HG03520 (cell line): ENCODE measurements at regions not wholly inside any gene's neighbourhood (a gene's known extent, or its start where the extent isn't known, plus 50 kb on each side); places are given as distances from the start of the nearest gene placed in this dataset.

Experiments used
- ATAC-seq: cut with Tn5 transposase; IDR thresholded peaks from one replicate; pipeline ENCODE4 v1.9.1; 2021; ENCODE audit warnings: mild to moderate bottlenecking, moderate library complexity; ENCODE audit not compliant: unreplicated experiment

DNA sequence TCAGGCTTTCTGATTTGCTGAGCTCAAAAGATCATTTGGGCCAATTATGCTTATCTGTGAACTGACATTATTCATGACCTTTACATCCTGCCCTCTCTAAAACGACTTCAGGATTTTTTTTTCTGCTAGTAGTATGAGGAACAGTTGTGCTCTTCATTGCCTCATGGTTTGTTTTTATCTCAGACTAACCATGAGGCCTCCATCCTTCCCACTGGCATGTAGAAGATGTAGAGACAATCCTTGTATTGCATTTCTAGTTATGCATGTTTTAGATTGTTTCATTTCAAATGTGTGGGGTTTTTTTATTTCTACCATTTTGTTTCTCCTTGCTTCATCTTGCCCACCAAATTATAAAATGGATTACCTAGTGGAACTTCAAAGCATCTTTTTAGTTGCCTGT, 82.8 kb upstream of the C1orf87 start:
- ATAC-seq = no peak

DNA sequence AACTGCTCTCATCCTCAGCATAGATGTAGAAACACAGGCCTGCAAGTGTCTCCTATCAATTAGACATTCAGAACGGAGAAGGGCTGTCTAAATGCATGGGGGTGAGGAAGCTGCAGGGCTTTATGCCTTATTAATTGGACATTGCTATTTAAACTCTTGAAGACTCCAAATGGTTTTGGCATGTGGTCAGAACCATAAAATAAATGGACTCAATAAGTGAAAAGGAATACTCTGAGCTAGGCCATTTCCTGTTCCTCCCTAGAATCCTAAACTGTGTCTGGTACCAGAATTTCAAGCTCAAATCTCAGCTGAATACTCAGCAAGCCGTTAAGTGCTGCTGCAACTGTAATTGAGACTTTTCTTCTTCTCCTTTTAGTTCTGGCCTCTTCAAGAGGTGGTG, 80.4 kb upstream of the C1orf87 start:
- ATAC-seq = no peak

DNA sequence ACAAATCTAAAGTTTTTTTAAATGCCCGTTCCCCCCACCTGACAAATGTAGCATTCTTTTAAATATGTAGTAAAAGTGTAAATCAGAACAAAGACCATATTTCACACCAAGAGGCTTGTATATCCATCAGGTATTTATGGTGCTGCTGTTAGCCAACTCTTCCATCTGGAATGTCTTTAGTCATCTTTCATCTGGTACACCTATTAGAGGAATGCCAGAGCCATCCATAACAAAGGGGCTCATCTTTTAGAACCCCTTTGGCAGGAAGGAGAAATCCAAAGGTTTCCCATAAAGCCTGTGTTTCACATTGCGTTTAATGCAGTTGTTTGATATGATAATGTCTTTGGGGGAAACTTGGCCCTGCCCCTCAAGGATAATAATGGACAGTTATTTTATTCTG, 79.3 kb upstream of the C1orf87 start:
- ATAC-seq = no peak

DNA sequence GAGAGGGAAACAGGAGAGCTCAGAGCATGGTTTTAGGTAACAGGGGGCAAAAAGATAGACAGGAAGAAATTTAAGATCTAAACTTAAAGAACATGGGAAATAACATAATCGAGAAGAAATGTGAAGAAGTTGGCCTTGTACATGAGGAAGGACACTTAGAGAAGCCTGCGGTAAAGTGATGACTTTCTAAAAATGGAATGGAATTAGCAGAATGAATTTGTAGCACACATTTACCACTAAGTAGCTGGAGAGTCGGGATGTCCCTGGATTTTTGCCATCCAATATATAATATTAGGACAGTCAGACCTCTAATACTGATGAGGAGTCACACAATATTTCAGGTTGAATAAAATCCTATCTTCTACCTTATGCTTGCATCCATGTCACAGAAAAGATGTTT, 77.7 kb upstream of the C1orf87 start:
- no peak for ATAC-seq

DNA sequence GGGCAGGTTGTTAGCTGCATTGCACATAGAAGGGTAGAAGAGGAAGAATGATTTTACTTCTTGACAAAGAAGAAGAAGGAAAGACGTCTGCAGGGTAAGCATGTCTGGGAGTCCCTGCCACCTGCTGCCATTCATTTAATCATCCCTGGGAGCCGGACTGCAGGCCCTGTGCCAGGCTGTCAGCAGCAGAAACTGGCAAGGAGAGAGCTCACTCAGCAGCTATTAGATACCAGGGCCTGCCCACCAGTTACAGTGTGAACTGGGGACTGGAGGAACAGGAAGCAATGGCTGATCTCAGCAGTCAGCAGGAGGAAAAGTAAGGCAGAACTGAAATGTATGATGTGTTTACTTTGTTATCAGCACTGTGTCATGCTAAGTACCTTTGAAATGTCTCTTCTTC, 75.7 kb upstream of the C1orf87 start:
- no peak for ATAC-seq

DNA sequence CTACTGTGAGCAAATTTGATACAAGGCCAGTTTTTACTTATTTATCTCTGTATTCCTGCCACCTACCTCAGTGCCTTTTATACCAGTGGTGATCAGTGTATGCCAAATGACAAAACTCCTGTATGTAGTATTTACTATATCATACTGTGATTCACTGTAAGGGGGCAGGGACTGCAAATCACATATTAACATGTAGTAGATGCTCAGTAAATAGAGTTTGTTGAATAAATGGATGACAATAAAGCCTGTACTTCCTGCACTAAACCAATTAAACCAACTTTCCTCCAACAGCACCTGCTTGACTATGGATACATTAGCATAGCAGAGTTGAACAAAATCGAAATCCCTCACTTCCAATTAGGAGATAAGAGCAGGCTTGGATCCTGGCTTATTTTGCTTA, 73.3 kb upstream of the C1orf87 start:
- ATAC-seq = no peak

DNA sequence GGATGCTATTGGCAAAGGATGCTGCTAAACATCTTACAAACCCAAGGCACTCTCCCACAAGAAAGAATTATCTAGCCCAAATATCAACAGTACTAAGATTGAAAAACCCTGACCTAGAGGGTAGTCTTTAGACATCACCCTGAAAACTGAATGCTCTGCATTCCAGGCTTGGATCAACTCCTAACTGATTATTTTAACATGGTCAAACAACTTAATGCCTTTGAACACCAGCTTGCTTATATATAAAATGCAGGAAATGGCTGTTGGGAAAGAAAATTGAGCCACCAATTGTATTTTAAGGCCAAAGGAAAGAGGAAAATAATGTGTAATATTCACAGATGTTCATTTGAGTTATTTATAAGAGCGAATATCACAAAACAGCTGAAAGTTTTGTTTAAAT, 72.2 kb upstream of the C1orf87 start:
- ATAC-seq = no peak

DNA sequence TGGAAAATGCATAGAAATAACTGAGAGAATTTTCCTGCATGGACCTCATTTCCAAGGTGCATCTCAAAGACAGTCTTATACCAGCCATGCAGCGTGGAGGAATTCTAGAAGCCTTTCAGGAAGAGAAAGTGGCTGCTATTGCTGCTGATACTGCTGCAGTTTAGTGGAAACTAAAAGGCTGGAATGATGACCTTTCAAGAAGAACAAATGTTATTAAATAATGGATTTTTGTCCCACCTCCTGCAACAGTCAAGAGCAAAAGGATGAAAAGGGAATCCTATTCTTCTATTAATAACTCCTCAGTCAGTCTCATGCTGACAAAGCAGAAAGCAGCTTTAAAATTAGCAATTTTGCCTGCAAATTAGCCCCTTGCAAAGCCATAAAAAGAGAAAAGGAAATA, 68.2 kb upstream of the C1orf87 start:
- ATAC-seq = no peak

DNA sequence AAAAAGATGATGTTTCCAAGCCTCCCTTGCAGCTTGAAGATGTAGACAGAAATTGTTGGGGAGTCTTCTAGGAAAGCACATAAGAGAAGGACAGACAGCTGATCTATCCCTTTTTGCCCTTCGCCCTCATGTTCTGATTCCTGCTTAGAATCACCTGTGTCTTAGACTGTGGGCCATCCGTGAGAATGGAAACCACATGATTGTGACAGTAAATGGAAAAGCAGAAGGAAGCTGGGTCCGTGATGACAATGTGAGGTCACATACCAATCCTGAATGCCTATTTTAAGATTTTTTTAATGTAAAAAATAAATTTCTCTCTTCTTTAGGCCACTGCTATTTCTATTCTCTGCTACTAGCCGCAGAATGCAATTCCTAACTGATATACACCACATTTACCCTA, 67.7 kb upstream of the C1orf87 start:
- no peak for ATAC-seq

DNA sequence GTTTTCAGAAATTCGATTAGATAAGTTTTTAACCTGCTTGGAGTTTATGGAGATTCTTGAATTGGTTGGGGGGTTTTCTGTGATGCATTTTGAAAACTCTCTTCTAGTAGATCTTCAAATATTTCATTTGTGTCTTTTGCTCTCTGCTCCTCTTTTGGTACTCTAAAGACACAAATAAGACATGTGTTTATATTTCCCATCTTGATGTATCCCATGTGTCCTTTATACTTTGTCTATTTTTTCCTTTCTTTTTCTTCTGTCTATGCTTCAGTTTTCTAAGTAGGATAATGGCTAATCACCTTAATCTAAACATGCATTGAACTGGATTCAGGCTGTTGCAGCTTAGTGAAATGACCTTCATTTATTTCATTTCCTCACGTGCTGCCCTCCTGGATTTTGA, 63.8 kb upstream of the C1orf87 start:
- ATAC-seq = no peak

DNA sequence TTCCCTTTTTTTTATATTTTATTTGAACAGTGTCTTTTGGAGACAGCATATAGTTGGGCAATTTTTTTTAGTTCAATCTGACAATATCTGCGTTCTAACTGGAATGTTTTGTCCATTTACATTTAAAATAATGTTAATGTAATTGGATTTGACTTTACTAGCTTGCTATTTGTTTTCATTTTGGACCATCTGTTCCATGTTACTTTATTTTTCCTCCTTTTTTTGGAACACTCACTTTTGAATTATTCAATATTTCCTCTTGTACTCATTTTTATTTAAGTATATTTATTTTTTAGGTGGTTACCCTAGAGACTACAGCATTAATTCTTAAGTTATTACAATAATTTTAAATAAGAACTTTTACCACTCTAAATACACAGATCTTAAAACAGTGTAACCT, 62.8 kb upstream of the C1orf87 start:
- no peak for ATAC-seq

DNA sequence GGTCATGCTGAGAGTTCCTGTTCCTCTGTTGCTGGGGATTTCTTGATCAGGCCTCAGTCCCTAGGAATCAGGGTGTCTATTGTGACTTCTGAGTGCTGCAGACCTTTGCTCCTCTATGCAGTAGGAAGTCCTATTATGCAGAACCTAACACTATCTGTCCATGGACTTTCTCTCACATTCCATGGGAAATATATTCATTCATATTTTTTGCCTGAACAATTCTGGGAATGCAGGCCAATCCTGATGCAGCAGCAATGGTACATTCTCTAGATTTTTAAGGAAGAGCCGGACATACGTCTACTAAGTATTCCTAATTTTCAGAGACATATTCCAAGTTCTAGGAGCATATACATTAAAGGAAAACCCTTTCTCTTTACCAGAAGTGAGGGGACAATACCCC, 61.1 kb upstream of the C1orf87 start:
- ATAC-seq = no peak

DNA sequence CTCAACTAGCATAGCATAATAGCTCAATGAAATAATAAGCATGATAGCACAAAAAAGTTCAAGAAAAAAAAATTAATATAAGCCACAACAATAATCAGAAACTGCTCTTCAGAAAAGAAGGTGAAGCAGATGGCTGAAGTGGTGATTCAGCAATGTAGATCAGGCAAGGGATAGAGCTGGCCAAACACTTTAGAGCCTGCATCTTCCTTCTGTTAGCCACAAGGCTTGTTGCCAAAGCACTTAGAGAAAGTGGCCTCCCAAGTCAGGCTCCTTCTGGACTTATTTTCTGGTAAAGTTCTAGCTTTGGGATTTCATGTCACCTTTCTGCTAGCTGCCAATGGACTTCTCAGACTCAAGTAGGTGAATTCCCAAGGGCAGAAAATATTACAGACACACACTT, 60.3 kb upstream of the C1orf87 start:
- no peak for ATAC-seq

DNA sequence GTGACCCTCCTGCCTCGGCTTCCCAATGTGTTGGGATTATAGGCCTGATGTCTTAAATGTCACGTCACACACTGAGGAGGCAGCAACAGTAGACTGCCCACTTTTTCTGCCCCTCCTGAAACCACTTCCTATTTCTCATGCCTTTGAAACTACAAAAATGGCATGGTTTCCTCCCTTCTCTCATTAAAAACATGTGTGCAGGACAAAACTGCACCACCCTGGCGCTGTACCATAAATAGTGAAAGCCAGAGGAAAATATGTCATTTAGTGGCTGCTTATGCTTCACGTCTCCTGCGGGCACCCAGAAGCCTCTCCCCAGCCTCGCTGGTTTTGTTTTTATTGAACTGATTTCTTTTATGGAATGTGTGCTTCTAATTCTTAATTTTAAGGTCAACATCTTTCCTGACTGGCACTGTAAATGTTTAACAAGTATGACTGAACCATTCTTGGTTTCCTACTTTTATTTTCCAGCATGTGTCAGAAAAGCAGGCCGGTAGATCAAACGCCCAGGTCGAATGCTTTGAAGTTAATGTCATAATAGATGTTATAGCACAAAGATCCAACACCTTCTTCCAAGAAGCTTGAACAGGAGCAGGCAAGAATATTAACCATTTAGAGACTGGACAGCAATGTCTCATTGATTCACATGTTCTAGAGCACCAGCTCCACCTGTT, 59.6 kb upstream of the C1orf87 start:
- ATAC-seq = no peak

DNA sequence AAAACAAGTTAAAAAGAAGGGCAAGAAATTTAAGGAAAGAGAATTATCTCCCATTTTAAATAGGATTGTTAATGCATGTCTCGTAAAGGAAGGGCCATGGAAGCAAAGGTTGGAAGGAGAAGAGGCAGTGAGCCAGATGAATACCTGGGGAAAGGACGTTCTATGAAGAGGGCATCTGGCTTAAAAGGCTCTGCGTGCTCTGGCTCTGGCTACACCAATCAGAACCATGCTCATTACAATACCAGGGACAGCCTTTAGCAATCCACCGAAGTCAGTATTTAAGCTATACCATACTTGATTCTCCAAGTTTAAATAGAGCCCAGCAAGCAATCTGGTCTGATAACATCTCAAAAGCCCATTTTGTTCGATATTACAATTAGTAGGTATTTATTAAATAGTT, 58.5 kb upstream of the C1orf87 start:
- no peak for ATAC-seq

DNA sequence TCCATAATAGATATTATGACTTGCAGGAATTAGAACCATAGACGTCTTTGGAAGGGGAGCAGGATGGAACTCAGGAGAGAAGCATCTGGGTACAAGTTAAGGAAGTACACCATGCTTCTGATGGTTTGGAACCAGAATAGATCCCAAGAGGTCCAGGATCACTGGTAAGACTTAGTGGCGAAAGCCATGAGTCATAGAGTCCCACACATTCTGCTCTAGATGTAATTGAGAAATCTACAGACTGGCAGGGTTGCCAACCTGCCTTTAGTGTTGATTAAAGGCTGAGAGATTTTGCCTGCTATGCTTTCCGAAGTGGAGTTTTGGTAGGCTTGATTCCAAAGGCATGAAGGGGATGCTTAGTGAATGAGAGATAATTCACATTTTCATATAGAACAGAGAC, 57.1 kb upstream of the C1orf87 start:
- no peak for ATAC-seq

DNA sequence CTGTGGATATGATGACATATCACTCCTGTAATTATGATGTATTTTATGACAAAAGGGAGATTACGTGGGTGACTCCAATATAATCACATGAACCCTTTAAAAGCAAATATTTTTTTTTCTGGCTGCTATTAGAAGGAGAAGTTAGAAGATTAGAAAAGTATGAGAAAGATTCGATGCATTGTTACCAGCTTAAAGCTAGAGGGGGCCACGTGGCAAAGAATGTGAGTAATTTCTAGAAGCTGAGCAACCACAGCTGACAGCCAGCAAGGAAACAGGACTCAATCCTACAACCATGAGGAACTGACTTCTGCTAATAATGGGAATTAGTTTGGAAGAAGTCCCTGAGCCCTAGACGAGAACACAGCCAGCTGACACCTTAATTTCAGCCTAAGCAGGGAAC, 56.3 kb upstream of the C1orf87 start:
- no peak for ATAC-seq

DNA sequence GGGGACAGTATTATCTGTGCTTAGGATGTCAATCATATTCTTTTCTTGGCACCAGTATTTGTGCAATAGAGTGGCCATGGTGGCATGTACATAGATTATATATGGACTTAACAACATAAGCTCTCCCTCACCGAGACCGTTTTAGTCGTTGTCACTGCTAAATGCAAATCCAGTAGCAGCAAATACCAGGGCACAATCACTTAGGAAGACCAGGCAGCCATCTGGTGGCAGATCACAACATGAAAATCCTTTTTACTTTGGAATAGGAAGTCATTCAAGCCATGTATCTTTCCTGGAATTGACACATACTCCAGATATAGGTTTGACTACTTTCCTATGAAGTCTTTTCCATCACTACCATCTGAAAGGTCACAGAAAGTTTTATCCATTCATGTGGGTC, 53.2 kb upstream of the C1orf87 start:
- no peak for ATAC-seq
